ENCODE measurements at regions not wholly inside any gene's neighbourhood (a gene's known extent, or its start where the extent isn't known, plus 50 kb on each side); places are given as distances from the start of the nearest gene placed in this dataset.

DNA sequence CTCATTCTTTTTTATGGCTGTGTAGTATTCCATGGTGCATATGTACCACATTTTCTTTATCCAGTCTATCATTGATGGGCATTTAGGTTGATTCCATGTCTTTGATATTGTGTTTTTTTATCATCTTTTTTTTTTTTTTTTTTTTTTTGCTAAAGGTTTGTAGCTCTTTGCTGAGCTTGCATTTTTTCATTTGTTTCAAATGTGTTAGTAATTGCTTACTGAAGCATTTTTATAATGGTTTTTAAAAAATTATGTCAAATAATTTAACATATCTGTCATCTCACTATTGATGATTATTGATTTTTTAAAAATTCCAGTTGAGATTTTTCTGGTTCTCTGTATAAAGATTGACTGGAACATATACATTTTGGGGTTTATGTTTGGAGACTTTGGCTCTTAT is 934.6 kb downstream of the TUSC7 start:
- TF ChIP-seq POLR2A (IDR thresholded peaks at IDR 0.05; ENCODE audit: low read length) (no peak), GATA1 (IDR thresholded peaks at IDR 0.05; ENCODE audit: low read depth, low read length) (no peak)
- no peak for DNase-seq

- DNase-seq: no peak
- TF ChIP-seq POLR2A (IDR thresholded peaks at IDR 0.05; ENCODE audit: low read length) (no peak), GATA1 (IDR thresholded peaks at IDR 0.05; ENCODE audit: low read depth, low read length) (no peak)
These were observed 936.1 kb downstream of the TUSC7 start for GRCh38 chr3:117645561-117646242.

DNA sequence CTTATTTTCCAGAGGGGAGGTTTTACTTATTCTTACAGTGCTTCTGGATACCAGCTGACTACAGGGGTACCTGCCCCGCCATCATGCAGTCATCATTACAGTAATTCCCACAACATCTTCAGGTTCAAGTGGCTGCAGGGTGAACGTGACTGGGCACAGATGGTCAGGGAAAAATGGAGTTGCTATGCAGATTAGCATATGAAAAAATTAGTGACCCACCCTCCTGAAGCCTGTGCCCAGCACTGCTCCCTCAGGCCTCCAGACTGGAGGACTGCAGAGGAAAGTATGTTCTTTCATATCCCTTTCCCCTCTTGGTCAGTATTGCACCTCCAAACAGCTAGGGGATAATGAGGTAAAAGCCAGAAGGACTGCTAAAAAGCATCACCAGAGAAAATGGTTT is 937.9 kb downstream of the TUSC7 start:
- no peak for DNase-seq
- no peak for TF ChIP-seq POLR2A (IDR thresholded peaks at IDR 0.05; ENCODE audit: low read length)
- no peak for TF ChIP-seq GATA1 (IDR thresholded peaks at IDR 0.05; ENCODE audit: low read depth, low read length)

DNA sequence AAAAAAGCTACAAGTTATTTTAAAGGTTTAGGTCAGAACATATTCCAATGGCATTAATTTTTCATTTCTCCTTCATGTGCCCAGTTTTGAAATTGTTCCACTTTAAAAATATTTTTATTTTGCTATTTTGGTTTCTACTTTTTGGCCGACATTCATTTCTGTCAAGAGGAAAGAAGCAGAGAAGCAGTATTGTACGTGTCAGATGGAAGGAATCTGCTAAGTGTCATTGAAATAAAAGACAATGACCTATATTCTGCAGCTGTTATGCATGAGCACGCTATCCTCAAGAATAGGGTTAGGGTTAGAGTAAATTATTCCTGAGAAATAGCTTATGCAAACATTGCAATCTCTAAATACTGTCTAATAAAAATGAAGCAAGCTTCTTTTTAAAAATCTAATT is 941.7 kb downstream of the TUSC7 start:
- TF ChIP-seq POLR2A (IDR thresholded peaks at IDR 0.05; ENCODE audit: low read length) (no peak), GATA1 (IDR thresholded peaks at IDR 0.05; ENCODE audit: low read depth, low read length) (no peak)
- DNase-seq: no peak

DNA sequence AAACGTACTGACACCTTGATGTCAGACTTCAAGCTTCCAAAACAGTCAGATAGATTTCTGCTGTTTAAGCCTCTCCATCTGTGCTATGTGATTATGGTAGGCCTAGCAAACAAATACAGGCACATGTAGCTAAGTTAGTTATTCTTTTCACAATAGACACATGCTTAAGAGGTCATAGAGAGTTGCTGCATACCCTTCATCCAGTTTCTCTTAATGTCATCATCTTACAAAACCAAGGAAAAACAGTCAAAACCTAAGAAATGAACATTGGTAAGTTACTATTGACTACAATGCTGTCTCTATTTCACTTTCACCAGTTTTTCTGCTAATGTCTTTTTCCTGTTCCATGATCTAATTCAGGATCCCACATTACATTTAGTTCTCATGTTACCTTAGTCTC is 946.8 kb downstream of the TUSC7 start:
- TF ChIP-seq GATA1 (IDR thresholded peaks at IDR 0.05; ENCODE audit: low read depth, low read length) (no peak), POLR2A (IDR thresholded peaks at IDR 0.05; ENCODE audit: low read length) (no peak)
- no peak for DNase-seq

DNA sequence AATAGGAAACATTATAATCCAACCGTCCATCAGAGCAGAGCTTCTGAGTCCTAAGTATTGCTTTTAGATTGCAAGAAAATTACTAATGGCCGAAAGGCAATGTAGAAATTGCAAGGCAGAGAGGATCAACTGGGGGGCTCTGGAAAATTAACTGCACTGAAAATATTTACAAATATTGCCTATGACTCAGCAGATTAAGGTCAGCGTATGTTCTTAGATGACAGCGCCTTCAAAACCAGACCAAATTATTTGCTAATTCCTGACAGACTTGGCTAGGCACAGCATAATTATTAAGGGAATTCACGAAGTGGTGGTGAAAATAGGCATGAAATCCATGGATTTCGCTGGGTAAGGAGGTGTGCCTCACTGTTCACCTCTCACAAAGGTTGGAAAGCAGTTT is 947.7 kb downstream of the TUSC7 start:
- TF ChIP-seq POLR2A (IDR thresholded peaks at IDR 0.05; ENCODE audit: low read length) (no peak), GATA1 (IDR thresholded peaks at IDR 0.05; ENCODE audit: low read depth, low read length) (no peak)
- no peak for DNase-seq

GRCh38 chr3:117660941-117661817 is 951.6 kb downstream of the TUSC7 start:
- TF ChIP-seq POLR2A (IDR thresholded peaks at IDR 0.05; ENCODE audit: low read length): no peak
- no peak for TF ChIP-seq GATA1 (IDR thresholded peaks at IDR 0.05; ENCODE audit: low read depth, low read length)
- no peak for DNase-seq

DNA sequence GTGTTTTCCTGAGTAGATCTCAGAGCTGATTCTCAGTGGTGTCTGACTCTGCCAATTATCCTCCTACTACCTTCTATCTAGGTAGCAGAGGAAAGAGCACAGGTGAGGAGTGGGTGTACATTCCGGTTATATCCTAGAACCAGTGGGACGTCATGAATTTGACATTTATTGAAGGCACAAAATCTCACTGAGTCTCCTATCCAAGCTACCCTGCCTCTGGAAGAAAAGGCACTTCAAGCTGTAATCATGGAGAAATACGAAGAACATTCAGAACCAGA is 952.2 kb downstream of the TUSC7 start:
- TF ChIP-seq GATA1 (IDR thresholded peaks at IDR 0.05; ENCODE audit: low read depth, low read length): no peak
- TF ChIP-seq POLR2A (IDR thresholded peaks at IDR 0.05; ENCODE audit: low read length): no peak
- no peak for DNase-seq

GRCh38 chr3:117665296-117665695 is 955.7 kb downstream of the TUSC7 start:
- TF ChIP-seq POLR2A (IDR thresholded peaks at IDR 0.05; ENCODE audit: low read length): no peak
- TF ChIP-seq GATA1 (IDR thresholded peaks at IDR 0.05; ENCODE audit: low read depth, low read length): no peak
- no peak for DNase-seq

DNA sequence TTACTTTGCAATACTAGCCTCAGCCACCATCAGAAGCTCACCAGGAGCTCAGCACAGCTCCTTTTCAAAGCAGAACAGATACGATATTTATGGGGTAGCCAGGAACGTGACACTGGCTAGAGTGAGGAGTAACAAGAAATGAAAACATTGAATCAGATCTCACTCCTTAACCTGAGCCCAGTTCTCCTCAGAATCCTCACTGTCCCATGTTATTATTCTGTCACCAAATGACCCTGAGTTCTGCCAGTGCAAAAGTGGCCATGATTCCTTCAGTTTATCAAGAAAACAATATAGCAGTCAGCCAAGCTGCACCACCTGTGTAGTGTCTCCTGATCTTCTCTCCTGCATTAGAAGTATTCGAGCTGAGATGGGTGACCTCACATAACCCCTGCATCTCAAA is 956.7 kb downstream of the TUSC7 start:
- no peak for DNase-seq
- TF ChIP-seq POLR2A (IDR thresholded peaks at IDR 0.05; ENCODE audit: low read length) (no peak), GATA1 (IDR thresholded peaks at IDR 0.05; ENCODE audit: low read depth, low read length) (no peak)

- no peak for DNase-seq
- TF ChIP-seq POLR2A (IDR thresholded peaks at IDR 0.05; ENCODE audit: low read length): no peak
- TF ChIP-seq GATA1 (IDR thresholded peaks at IDR 0.05; ENCODE audit: low read depth, low read length): no peak
These were observed 957.2 kb downstream of the TUSC7 start for GRCh38 chr3:117666812-117667211.

- TF ChIP-seq GATA1 (IDR thresholded peaks at IDR 0.05; ENCODE audit: low read depth, low read length) (no peak), POLR2A (IDR thresholded peaks at IDR 0.05; ENCODE audit: low read length) (no peak)
- no peak for DNase-seq
These were observed 960.2 kb downstream of the TUSC7 start for GRCh38 chr3:117669774-117670173.

GRCh38 chr3:117671722-117672318 is 962.2 kb downstream of the TUSC7 start:
- no peak for DNase-seq
- TF ChIP-seq POLR2A (IDR thresholded peaks at IDR 0.05; ENCODE audit: low read length) (no peak), GATA1 (IDR thresholded peaks at IDR 0.05; ENCODE audit: low read depth, low read length) (no peak)

- TF ChIP-seq GATA1 (IDR thresholded peaks at IDR 0.05; ENCODE audit: low read depth, low read length): no peak
- no peak for TF ChIP-seq POLR2A (IDR thresholded peaks at IDR 0.05; ENCODE audit: low read length)
- no peak for DNase-seq
These were observed 964.7 kb downstream of the TUSC7 start for GRCh38 chr3:117674321-117674720.

- no peak for DNase-seq
- no peak for TF ChIP-seq GATA1 (IDR thresholded peaks at IDR 0.05; ENCODE audit: low read depth, low read length)
- TF ChIP-seq POLR2A (IDR thresholded peaks at IDR 0.05; ENCODE audit: low read length): no peak
These were observed 972.0 kb downstream of the TUSC7 start for GRCh38 chr3:117681619-117682018.
